GM12874 (cell line): ENCODE measurements at regions not wholly inside any gene's neighbourhood (a gene's known extent, or its start where the extent isn't known, plus 50 kb on each side); places are given as distances from the start of the nearest gene placed in this dataset.

ENCODE experiments used
- TF ChIP-seq, protein P1 (sequence below): IDR thresholded peaks from 2 replicates; pipeline ENCODE4 v1.5.1; 2011; ENCODE audit warnings: low read depth, mild to moderate bottlenecking, control low read depth, low read length, moderate library complexity; ENCODE audit not compliant: insufficient read depth

DNA sequence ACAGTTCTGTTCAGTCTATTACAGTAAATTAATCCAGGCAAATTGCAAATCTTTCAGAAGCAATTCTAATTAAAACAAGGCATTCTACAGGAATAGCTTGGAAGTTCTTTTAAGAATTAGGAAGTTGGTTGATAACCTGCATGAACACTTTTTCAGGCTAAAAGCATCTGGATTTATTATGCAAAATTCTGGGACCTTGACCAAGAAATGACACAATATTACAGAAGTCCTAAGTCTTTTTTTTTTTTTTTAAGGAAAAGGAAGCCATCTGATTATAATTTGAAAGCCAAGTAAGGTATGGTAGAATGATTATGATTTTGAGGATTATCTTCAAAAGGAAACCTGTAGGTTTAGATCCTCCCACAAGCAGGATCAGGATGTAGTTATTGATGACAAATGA, 74.7 kb upstream of the KCNK2 start:
- TF ChIP-seq, protein P1, sequence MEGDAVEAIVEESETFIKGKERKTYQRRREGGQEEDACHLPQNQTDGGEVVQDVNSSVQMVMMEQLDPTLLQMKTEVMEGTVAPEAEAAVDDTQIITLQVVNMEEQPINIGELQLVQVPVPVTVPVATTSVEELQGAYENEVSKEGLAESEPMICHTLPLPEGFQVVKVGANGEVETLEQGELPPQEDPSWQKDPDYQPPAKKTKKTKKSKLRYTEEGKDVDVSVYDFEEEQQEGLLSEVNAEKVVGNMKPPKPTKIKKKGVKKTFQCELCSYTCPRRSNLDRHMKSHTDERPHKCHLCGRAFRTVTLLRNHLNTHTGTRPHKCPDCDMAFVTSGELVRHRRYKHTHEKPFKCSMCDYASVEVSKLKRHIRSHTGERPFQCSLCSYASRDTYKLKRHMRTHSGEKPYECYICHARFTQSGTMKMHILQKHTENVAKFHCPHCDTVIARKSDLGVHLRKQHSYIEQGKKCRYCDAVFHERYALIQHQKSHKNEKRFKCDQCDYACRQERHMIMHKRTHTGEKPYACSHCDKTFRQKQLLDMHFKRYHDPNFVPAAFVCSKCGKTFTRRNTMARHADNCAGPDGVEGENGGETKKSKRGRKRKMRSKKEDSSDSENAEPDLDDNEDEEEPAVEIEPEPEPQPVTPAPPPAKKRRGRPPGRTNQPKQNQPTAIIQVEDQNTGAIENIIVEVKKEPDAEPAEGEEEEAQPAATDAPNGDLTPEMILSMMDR = no peak

DNA sequence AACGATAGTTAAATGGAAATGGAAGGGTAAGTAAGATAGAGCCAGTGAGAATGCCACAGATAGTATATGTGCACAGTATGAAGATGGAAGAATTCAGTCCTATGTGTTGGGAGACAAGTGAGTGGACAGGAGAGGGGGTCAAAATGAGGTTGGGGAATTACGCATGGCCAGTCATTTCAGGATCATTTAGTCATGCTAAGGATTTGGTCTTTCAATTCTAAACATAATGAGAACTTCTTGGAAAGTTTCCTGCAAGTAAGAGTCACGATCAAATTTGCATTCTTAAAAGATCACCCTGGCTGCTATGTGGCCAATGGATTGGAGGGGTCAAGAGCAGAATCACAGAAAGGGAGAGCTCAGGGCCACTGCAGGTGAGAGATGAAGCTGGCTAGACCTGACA, 64.0 kb upstream of the KCNK2 start:
- TF ChIP-seq, protein P1 = no peak

DNA sequence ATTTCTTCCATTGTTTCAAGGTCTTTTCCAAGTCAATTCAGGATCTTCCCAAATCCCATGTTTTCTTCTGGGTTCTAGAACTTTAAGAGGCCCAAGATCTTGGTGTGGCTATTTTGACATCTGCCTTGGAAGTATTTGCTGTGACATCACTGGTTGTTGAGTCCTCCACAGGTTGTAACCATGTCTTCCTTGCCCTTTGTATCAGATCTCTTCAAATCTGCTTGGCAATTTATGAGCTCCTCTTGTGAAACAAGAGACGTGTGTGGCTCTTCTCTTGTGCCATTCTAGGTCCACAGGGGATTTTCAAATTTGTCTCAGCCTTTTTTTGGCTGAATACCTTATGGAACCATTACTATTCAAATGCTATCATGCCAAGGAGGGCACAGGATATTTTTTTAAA, 60.3 kb upstream of the KCNK2 start:
- TF ChIP-seq, protein P1 = no peak

DNA sequence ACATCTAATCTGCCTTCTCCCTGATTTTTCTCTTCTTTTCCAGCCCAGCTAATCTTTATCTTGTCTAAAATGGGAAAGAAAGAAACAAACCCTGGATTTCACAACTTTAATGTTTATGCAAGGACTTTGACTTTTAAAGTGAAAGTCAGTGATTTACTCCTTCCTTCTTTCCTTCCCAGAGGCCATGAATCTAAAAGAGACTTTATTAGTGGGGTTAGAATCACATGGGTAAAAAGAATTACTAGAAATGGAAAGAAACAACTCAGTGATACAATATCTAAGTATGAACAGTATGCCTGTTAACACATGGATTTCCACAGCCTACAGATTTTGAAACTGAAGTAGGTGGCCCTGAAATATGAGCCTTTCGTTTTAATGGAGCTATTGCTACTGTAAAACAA, 59.8 kb upstream of the KCNK2 start:
- TF ChIP-seq, protein P1 = no peak

DNA sequence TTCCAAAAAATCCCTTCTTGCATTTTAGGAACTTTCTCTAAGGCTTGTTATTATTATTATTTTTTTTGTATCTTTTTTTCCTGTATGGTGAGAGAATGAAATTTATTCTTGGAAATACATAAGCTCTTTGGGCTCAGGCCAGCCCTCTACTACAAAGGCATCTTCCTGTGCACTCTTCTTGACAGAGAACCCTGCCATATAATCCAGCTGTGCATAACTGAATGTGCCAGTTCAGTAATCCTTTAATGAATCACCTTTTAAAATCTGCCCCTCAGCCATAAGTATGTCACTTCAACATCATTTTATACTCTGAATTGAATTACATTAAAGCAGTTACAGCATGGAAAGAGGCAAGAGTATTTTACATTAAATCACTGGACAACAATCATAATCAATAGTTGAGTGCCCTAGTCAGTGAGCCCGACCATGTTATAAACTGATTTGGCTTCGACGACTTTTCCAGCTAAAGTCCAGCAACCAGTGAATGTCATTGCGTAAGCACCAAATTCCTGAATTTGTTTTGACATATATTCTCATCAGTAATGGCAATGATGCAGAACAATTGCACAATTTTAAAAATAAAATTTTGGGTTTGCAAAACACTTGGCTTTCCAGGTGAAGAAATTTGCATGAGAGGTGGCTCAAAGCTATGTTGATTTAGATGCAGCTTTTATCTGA, 59.2 kb upstream of the KCNK2 start:
- TF ChIP-seq, protein P1 = no peak

DNA sequence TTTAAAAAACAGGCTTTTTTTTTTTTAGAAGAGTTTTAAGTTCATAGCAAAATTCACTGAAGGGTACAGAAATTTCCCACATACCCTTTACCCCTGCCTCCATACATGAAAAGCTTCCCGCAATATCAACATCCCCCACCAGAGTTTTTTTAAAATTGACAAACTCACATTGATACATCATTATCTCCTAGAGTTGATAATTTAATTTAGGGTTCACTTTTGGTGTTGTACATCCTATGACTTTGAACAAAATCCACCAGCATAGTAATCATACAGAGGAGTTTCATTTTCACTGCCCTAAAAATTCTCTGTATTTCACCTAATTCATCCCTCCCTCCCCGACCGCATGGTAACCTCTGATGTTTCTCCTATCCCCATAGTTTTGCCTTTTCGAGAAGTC, 53.6 kb upstream of the KCNK2 start:
- TF ChIP-seq, protein P1 = no peak

DNA sequence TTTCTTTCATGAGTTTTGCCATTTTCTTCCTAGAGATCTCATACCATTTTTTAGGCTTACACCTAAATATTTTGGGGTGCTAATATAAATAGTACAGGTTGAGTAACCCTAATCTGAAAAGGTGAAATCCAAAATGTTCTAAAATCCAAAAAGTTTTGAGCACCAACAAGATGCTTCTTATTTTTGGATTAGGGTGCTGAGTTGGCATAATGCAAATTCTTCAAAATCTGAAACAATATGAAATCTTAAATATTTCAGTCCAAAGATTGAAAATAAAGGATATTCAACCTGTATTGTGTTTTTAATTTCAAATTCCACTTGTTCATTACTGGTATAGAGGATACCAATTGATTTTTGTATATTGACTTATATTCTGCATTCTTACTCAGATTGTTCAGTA, 51.1 kb upstream of the KCNK2 start:
- TF ChIP-seq, protein P1 = no peak
